Mesothelial cell of epicardium (in vitro differentiated cells): ENCODE measurements at regions not wholly inside any gene's neighbourhood (a gene's known extent, or its start where the extent isn't known, plus 50 kb on each side); places are given as distances from the start of the nearest gene placed in this dataset.

Source experiments
- DNase-seq, 2 experiments: peaks; one replicate each; pipeline ENCODE4 v3.0.0; 2021; ENCODE audit warnings: low spot score in 2 of 2; ENCODE audit not compliant: unreplicated experiment in 2 of 2
- H3K27ac Mint-ChIP-seq: 2 replicates; pipeline ENCODE4 v1.8.0; 2021; ENCODE audit warnings: mixed read lengths
- H3K27me3 Mint-ChIP-seq: 2 replicates; pipeline ENCODE4 v1.8.0; 2021; ENCODE audit warnings: low read depth, mixed read lengths
- H3K36me3 Mint-ChIP-seq: 2 replicates; pipeline ENCODE4 v1.8.0; 2021; ENCODE audit warnings: mixed read lengths
- H3K4me1 Mint-ChIP-seq: 2 replicates; pipeline ENCODE4 v1.8.0; 2021; ENCODE audit warnings: mixed read lengths
- H3K4me3 Mint-ChIP-seq: 2 replicates; pipeline ENCODE4 v1.8.0; 2021; ENCODE audit warnings: mild to moderate bottlenecking, moderate library complexity, mixed read lengths
- H3K9me3 Mint-ChIP-seq: 2 replicates; pipeline ENCODE4 v1.8.0; 2021; ENCODE audit warnings: mixed read lengths
- TF ChIP-seq, protein P1 (sequence below): fragments of 200-600 bp; sonication (generic); IDR thresholded peaks from one replicate; pipeline ENCODE4 v1.5.0; 2021; ENCODE audit warnings: antibody characterized with exemption; ENCODE audit not compliant: unreplicated experiment

GRCh38 chr2:187054501-187055319, 205.7 kb upstream of the ZSWIM2 start:
- Mint-ChIP-seq H3K9me3 (peaks cover 28% of the 10 kb centered on the region), H3K27ac (no peak overlapping the region), H3K27me3 (no peaks in the 10 kb centered on the region), H3K4me1 (no peaks in the 10 kb centered on the region), H3K36me3 (no peaks in the 10 kb centered on the region), H3K4me3 (no peak overlapping the region)
- no peak for DNase-seq
- TF ChIP-seq, protein P1, sequence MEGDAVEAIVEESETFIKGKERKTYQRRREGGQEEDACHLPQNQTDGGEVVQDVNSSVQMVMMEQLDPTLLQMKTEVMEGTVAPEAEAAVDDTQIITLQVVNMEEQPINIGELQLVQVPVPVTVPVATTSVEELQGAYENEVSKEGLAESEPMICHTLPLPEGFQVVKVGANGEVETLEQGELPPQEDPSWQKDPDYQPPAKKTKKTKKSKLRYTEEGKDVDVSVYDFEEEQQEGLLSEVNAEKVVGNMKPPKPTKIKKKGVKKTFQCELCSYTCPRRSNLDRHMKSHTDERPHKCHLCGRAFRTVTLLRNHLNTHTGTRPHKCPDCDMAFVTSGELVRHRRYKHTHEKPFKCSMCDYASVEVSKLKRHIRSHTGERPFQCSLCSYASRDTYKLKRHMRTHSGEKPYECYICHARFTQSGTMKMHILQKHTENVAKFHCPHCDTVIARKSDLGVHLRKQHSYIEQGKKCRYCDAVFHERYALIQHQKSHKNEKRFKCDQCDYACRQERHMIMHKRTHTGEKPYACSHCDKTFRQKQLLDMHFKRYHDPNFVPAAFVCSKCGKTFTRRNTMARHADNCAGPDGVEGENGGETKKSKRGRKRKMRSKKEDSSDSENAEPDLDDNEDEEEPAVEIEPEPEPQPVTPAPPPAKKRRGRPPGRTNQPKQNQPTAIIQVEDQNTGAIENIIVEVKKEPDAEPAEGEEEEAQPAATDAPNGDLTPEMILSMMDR, result no peak

GRCh38 chr2:187051350-187051749, 202.4 kb upstream of the ZSWIM2 start:
- Mint-ChIP-seq H3K4me1 (no peaks in the 10 kb centered on the region), H3K4me3 (no peak overlapping the region), H3K27me3 (no peaks in the 10 kb centered on the region), H3K36me3 (no peaks in the 10 kb centered on the region), H3K9me3 (peaks cover 52% of the 10 kb centered on the region), H3K27ac (no peak overlapping the region)
- TF ChIP-seq, protein P1, result no peak
- DNase-seq, result no peak

GRCh38 chr2:187050409-187050998, 201.5 kb upstream of the ZSWIM2 start:
- TF ChIP-seq, protein P1, result no peak
- DNase-seq, result no peak
- Mint-ChIP-seq H3K9me3 (peaks cover 52% of the 10 kb centered on the region), H3K27ac (no peak overlapping the region), H3K4me1 (no peaks in the 10 kb centered on the region), H3K27me3 (no peaks in the 10 kb centered on the region), H3K36me3 (no peaks in the 10 kb centered on the region), H3K4me3 (no peak overlapping the region)

- DNase-seq, result no peak
- no peaks in the 10 kb centered on the region for H3K27me3 Mint-ChIP-seq
- H3K4me3 Mint-ChIP-seq, result no peak overlapping the region
- H3K9me3 Mint-ChIP-seq, result peaks cover 3% of the 10 kb centered on the region
- H3K36me3 Mint-ChIP-seq, result no peaks in the 10 kb centered on the region
- H3K27ac Mint-ChIP-seq, result no peak overlapping the region
- H3K4me1 Mint-ChIP-seq, result no peaks in the 10 kb centered on the region
- TF ChIP-seq, protein P1, result no peak
These were observed 188.3 kb upstream of the ZSWIM2 start for GRCh38 chr2:187037310-187037709.

- Mint-ChIP-seq H3K4me1 (no peaks in the 10 kb centered on the region), H3K36me3 (no peaks in the 10 kb centered on the region), H3K27me3 (no peaks in the 10 kb centered on the region), H3K27ac (no peak overlapping the region), H3K4me3 (no peak overlapping the region), H3K9me3 (no peaks in the 10 kb centered on the region)
- TF ChIP-seq, protein P1, result no peak
- no peak for DNase-seq
These were observed 185.5 kb upstream of the ZSWIM2 start for GRCh38 chr2:187034434-187034833.
